Left lung (tissue), 4 donors: ENCODE measurements at regions not wholly inside any gene's neighbourhood (a gene's known extent, or its start where the extent isn't known, plus 50 kb on each side); places are given as distances from the start of the nearest gene placed in this dataset.
"Not testable (repeated sequence)": the region's sequence is repeated elsewhere in the genome, so short reads cannot be mapped to it uniquely, and the experiment has no call there.

ENCODE experiments used
- ATAC-seq: fragments of 200-7000 bp; cut with Tn5 transposase; one replicate; pipeline ENCODE4 v1.9.1; 2020; ENCODE audit warnings: moderate library complexity
- DNase-seq, 4 donors: peaks; one replicate each; pipeline ENCODE4 v3.0.0-alpha.2; 2013 to 2020
- H3K27ac ChIP-seq, 2 donors: fragments of 200-600 bp; sonication (generic) in 1 of 2; one replicate each; pipeline versions ENCODE4 v1.5.0 to v1.8.0; 2020 to 2021
- H3K27me3 ChIP-seq, 2 donors: fragments of 200-600 bp; sonication (generic) in 1 of 2; one replicate each; pipeline versions ENCODE4 v1.5.0 to v1.8.0; 2020 to 2021
- H3K36me3 ChIP-seq, 2 donors: fragments of 200-600 bp; sonication (generic) in 1 of 2; one replicate each; pipeline versions ENCODE4 v1.5.0 to v1.8.0; 2020 to 2021
- H3K4me1 ChIP-seq, 2 donors: fragments of 200-600 bp; one replicate each; pipeline ENCODE4 v1.8.0; 2021
- H3K4me3 ChIP-seq, 2 donors: fragments of 200-600 bp; sonication (generic) in 1 of 2; one replicate each; pipeline versions ENCODE4 v1.5.0 to v1.8.0; 2020 to 2021; ENCODE audit warnings: mild to moderate bottlenecking in 1 of 2
- H3K9me3 ChIP-seq, 2 donors: fragments of 200-600 bp; sonication (generic) in 1 of 2; one replicate each; pipeline versions ENCODE4 v1.5.0 to v1.8.0; 2020 to 2021
- intact Hi-C, 2 donors: fragments of 100-400 bp; cut with DNase I; formaldehyde crosslinking; loops; one replicate each; pipeline versions ENCODE4 v1.11.2 to v1.14.2; 2022
- TF ChIP-seq, protein P1 (sequence below), 2 donors: fragments of 200-600 bp; sonication (generic) in 1 of 2; IDR thresholded peaks; one replicate each; pipeline versions ENCODE4 v1.5.0 to v1.8.0; 2021; ENCODE audit warnings: antibody characterized with exemption in 2 of 2
- donor health status: DM: no; HTN: yes; CAD: no.
- donor health status: DM: no; HTN: no; CAD: no.

DNA sequence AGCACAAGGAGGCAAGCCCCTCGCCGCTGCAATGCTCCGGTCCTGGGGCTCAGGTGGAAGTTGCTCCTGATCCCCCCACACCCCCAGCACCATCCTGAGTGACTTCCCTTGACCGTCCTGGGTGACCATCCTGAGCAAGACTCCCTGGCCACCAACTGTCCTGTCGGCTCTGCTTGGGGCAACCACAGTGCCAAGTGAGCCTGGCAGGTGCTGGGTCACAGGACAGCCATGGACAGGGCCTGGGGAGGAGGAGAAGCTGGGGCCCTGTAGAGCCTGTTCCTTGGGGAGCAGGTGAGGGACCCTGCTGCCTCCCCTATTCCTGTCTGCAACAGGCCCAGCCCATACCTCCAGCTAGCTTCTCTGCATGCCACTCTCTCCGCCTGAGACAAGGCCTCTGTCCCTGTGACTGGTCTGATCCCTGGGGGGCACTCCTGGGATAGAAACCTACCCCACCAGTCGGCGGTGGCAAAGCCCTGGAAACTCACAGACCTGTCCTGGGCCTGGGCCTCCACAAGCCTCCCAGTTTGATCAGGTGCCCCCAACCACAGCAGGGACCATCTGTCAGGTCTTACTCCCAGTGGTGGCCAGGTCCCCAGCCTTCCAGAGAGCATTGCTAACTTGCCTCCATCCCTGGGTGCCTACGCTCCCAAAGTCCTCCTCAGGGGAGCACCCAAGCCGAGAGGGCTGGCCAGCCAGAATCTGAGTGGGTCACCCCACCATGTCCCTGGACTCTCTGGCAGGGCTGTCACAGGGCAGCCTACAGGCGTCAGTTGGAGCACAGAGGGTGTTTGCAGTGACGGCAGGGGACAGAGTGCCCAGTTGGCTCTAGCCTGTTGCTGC is 68.7 kb upstream of the WNT7B start:
- no peaks in the 10 kb centered on the region for H3K9me3 ChIP-seq
- TF ChIP-seq, protein P1, sequence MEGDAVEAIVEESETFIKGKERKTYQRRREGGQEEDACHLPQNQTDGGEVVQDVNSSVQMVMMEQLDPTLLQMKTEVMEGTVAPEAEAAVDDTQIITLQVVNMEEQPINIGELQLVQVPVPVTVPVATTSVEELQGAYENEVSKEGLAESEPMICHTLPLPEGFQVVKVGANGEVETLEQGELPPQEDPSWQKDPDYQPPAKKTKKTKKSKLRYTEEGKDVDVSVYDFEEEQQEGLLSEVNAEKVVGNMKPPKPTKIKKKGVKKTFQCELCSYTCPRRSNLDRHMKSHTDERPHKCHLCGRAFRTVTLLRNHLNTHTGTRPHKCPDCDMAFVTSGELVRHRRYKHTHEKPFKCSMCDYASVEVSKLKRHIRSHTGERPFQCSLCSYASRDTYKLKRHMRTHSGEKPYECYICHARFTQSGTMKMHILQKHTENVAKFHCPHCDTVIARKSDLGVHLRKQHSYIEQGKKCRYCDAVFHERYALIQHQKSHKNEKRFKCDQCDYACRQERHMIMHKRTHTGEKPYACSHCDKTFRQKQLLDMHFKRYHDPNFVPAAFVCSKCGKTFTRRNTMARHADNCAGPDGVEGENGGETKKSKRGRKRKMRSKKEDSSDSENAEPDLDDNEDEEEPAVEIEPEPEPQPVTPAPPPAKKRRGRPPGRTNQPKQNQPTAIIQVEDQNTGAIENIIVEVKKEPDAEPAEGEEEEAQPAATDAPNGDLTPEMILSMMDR (IDR thresholded peaks at IDR 0.05), result no peak
- DNase-seq (peak in 2 of 4 donors; percentile 40 to 77), ATAC-seq (peak; percentile 46)
- peak overlapping the region; percentile 89 to 94 for H3K27ac ChIP-seq
- H3K36me3 ChIP-seq, result no peaks in the 10 kb centered on the region
- H3K4me3 ChIP-seq, result peak overlapping the region; percentile 51 to 58
- H3K27me3 ChIP-seq, result no peaks in the 10 kb centered on the region
- intact Hi-C loops, result no loop called here
- H3K4me1 ChIP-seq, result peaks cover 25 to 82% of the 10 kb centered on the region in 2 donors

DNA sequence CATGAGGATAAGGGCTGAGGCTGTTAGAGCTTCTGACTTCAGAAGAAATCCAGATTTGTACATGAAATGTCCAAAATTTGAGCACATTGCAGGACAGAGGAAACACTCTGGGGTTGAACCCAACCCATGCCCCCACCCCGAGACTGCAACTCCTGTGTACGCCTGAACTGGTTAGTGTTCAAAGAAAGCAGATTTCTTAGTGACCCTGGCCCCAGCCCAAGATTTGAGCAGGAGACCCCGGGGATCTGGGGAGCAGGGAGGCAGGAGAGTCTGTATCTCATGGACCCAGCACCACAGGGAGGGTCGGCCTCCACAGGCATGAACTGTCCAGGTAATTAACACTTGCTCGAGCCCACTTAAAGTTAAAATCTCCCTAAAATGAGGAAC is 69.3 kb upstream of the WNT7B start:
- H3K27ac ChIP-seq, result peak overlapping the region; percentile 89 to 94
- H3K36me3 ChIP-seq, result no peaks in the 10 kb centered on the region
- DNase-seq (peak in 1 of 4 donors; percentile 20), ATAC-seq (no peak)
- peaks cover 25 to 88% of the 10 kb centered on the region in 2 donors for H3K4me1 ChIP-seq
- no peaks in the 10 kb centered on the region for H3K27me3 ChIP-seq
- intact Hi-C loops, result no loop called here
- TF ChIP-seq, protein P1 (IDR thresholded peaks at IDR 0.05), result no peak
- peak overlapping the region in 1 of 2 donors; percentile 58 for H3K4me3 ChIP-seq
- H3K9me3 ChIP-seq, result no peaks in the 10 kb centered on the region

DNA sequence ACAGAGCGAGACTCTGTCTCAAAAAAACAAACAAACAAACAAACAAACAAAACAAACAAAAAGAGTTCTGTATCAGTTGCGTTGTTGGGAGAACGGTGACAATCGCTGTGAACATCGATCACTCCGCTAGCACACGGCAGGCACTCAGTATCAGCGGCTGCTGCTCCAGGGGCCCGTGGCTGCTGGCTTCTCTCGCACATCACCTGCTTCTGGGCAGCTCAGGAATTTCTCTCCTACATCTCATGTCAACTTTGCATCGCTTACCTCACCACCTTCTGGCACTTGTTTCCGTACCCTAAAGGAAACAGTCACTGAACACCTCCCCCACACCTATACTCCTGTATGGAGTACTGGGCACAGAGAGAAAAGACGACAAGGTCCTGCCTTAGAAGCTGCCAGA is 70.3 kb upstream of the WNT7B start:
- Histone ChIP-seq H3K27ac (peak overlapping the region; percentile 51 to 89), H3K4me3 (peak overlapping the region in 1 of 2 donors; percentile 5), H3K27me3 (no peaks in the 10 kb centered on the region), H3K4me1 (peaks cover 33 to 95% of the 10 kb centered on the region in 2 donors), H3K9me3 (no peaks in the 10 kb centered on the region), H3K36me3 (no peaks in the 10 kb centered on the region)
- peak in 2 of 4 donors; percentile 27 to 45 for DNase-seq
- intact Hi-C loops, result no loop called here
- no peak for ATAC-seq
- TF ChIP-seq, protein P1 (IDR thresholded peaks at IDR 0.05), result no peak

DNA sequence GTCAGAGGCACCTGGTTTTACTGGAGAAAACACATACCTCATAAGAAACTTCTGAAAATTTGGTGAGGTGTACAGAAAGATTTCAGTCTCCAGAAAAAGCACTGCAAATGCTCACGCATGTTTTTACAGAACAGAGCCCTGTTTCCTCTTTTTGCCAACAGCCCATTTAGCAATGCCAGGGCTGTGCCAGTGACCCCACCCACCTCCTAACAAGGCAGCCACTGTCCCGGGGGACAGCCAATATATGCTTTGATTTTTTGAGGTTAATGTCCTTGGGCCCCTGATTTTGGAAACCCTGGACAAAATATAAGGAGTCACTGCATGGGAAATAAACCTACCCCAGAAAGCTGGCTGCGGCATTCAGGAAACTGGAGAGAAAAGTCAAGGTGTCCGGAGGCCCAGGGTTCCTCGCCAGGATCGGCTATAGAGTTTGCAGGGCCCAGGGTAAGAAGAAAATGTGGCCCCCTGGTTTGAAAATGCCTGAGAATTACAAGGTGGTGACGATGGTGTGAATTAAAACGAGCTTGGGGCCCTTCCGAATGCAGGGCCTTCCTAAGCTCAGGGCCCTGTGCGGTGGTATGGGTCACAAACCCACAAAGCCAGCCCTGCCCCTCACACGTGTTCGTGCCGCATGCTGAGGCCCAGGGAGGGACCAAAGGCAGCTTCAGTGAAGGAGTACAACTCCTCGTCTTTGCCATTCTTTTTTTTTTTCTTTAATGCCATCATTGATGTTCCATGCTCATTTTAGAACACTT is 71.1 kb upstream of the WNT7B start:
- intact Hi-C loops, result no loop called here
- H3K4me1 ChIP-seq, result peaks cover 36 to 95% of the 10 kb centered on the region in 2 donors
- DNase-seq (peak in 2 of 4 donors; percentile 49 to 75), ATAC-seq (no peak)
- H3K36me3 ChIP-seq, result no peaks in the 10 kb centered on the region
- TF ChIP-seq, protein P1 (IDR thresholded peaks at IDR 0.05), result no peak
- no peaks in the 10 kb centered on the region for H3K9me3 ChIP-seq
- peak overlapping the region in 1 of 2 donors; percentile 5 for H3K4me3 ChIP-seq
- peak overlapping the region; percentile 51 to 89 for H3K27ac ChIP-seq
- H3K27me3 ChIP-seq, result no peaks in the 10 kb centered on the region

DNA sequence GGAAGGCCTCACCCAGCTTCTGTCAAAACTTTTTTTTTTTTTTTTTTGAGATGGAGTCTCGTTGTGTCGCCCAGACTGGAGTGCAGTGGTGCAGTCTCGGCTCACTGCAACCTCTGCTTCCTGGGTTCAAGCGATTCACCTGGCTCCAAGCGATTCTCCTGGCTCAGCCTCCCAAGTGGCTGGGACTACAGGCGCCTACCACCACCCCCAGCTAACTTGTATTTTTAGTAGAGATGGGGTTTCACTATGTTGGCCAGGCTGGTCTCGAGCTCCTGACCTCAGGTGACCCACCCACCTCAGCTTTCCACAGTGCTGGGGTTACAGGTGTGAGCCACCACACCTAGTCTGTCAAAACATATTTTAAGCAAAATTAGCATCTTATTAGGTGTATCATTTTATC is 71.7 kb upstream of the WNT7B start:
- Histone ChIP-seq H3K4me1 (peaks cover 31 to 93% of the 10 kb centered on the region in 2 donors), H3K27ac (peak overlapping the region in 1 of 2 donors; percentile 89)
- intact Hi-C loops, H3K27me3 ChIP-seq, H3K4me3 ChIP-seq, H3K9me3 ChIP-seq, H3K36me3 ChIP-seq, ATAC-seq: not testable (repeated sequence)
- peak in 2 of 4 donors; percentile 10 to 11 for DNase-seq
